Testis (tissue), 2 donors: ENCODE measurements at regions not wholly inside any gene's neighbourhood (a gene's known extent, or its start where the extent isn't known, plus 50 kb on each side); places are given as distances from the start of the nearest gene placed in this dataset.

Experiments used
- CTCF ChIP-seq, 3 experiments: fragments of 450-650 bp in 2 of 3; fragments of 200-600 bp in 1 of 3; sonication (generic) in 1 of 3; IDR thresholded peaks; one replicate each; pipeline ENCODE4 v1.5.1; 2016 to 2019; ENCODE audit warnings: antibody characterized with exemption in 3 of 3, mild to moderate bottlenecking in 2 of 3, moderate library complexity in 1 of 3
- POLR2A ChIP-seq: fragments of 450-650 bp; IDR thresholded peaks from one replicate; pipeline ENCODE4 v1.6.1; 2017; ENCODE audit warnings: antibody characterized with exemption, mild to moderate bottlenecking, moderate library complexity

- TF ChIP-seq CTCF (IDR thresholded peaks at IDR 0.05) (no peak), POLR2A (no peak)
Observed at GRCh38 chr4:66893807-66894206, 651.5 kb downstream of the CENPC start.
